ENCODE measurements at regions not wholly inside any gene's neighbourhood (a gene's known extent, or its start where the extent isn't known, plus 50 kb on each side); places are given as distances from the start of the nearest gene placed in this dataset.

DNA sequence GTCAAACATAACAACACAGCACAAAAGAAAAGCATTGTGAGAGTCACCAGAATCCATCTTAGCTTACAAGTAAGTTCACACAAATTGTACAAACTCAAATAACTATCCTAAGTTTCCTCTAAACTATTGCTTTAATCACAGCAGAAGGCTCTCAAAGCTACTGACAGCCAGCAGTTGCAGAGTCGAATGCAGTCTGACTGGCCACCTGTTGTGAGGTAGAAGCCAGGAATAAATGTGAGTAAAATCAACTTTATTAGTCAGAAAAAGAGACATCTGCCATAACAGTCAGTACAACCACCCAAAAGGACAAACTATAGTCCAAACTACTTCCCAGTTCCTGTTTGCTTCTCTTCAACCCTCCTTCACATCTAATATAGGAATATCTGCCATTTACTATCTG lies 231.7 kb upstream of the USP15 start:
- TF ChIP-seq ZNF23 (tag by site-specific recombination; IDR thresholded peaks at IDR 0.05; ENCODE audit: borderline replicate concordance): no peak
- TF ChIP-seq, protein P1, sequence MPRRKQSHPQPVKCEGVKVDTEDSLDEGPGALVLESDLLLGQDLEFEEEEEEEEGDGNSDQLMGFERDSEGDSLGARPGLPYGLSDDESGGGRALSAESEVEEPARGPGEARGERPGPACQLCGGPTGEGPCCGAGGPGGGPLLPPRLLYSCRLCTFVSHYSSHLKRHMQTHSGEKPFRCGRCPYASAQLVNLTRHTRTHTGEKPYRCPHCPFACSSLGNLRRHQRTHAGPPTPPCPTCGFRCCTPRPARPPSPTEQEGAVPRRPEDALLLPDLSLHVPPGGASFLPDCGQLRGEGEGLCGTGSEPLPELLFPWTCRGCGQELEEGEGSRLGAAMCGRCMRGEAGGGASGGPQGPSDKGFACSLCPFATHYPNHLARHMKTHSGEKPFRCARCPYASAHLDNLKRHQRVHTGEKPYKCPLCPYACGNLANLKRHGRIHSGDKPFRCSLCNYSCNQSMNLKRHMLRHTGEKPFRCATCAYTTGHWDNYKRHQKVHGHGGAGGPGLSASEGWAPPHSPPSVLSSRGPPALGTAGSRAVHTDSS (tag by site-specific recombination; IDR thresholded peaks at IDR 0.05): no peak
- TF ChIP-seq ZNF707 (tag by site-specific recombination; IDR thresholded peaks at IDR 0.05): no peak
- TF ChIP-seq ZNF354C (tag by site-specific recombination; IDR thresholded peaks at IDR 0.05; ENCODE audit: borderline replicate concordance, low read depth): no peak
- no peak for TF ChIP-seq ZNF274 (IDR thresholded peaks at IDR 0.05; ENCODE audit: low read length)
- no peak for TF ChIP-seq ZNF274 (tag by site-specific recombination; IDR thresholded peaks at IDR 0.05; ENCODE audit: borderline replicate concordance)
- no peak for TF ChIP-seq ZNF768 (tag by site-specific recombination; IDR thresholded peaks at IDR 0.05)
- TF ChIP-seq YY1 (tag by site-specific recombination; IDR thresholded peaks at IDR 0.05): no peak
- TF ChIP-seq, protein P2, sequence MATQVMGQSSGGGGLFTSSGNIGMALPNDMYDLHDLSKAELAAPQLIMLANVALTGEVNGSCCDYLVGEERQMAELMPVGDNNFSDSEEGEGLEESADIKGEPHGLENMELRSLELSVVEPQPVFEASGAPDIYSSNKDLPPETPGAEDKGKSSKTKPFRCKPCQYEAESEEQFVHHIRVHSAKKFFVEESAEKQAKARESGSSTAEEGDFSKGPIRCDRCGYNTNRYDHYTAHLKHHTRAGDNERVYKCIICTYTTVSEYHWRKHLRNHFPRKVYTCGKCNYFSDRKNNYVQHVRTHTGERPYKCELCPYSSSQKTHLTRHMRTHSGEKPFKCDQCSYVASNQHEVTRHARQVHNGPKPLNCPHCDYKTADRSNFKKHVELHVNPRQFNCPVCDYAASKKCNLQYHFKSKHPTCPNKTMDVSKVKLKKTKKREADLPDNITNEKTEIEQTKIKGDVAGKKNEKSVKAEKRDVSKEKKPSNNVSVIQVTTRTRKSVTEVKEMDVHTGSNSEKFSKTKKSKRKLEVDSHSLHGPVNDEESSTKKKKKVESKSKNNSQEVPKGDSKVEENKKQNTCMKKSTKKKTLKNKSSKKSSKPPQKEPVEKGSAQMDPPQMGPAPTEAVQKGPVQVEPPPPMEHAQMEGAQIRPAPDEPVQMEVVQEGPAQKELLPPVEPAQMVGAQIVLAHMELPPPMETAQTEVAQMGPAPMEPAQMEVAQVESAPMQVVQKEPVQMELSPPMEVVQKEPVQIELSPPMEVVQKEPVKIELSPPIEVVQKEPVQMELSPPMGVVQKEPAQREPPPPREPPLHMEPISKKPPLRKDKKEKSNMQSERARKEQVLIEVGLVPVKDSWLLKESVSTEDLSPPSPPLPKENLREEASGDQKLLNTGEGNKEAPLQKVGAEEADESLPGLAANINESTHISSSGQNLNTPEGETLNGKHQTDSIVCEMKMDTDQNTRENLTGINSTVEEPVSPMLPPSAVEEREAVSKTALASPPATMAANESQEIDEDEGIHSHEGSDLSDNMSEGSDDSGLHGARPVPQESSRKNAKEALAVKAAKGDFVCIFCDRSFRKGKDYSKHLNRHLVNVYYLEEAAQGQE (tag by site-specific recombination; IDR thresholded peaks at IDR 0.05): no peak

Measured in HEK293 (cell line).